AG09309 (cell line): ENCODE measurements at regions not wholly inside any gene's neighbourhood (a gene's known extent, or its start where the extent isn't known, plus 50 kb on each side); places are given as distances from the start of the nearest gene placed in this dataset.
A peak's percentile ranks its signal among the peaks of the same experiment; 100 is the strongest.

ENCODE experiments used
- DNase-seq: peaks from one replicate; pipeline ENCODE4 v3.0.0-alpha.2; 2010; ENCODE audit warnings: low read depth
- H3K4me3 ChIP-seq: 2 replicates; pipeline ENCODE4 v1.5.1; 2011; ENCODE audit warnings: mild to moderate bottlenecking, low read depth, low read length, moderate library complexity; ENCODE audit not compliant: control insufficient read depth
- CTCF ChIP-seq: IDR thresholded peaks from 2 replicates; pipeline ENCODE4 v1.5.1; 2011; ENCODE audit warnings: mild to moderate bottlenecking, low read depth, low read length, inconsistent platforms; ENCODE audit not compliant: insufficient read depth, control insufficient read depth; ENCODE audit errors: missing control alignments

GRCh38 chr20:58600756-58601155 is 50.3 kb upstream of the STX16 start:
- H3K4me3 ChIP-seq = no peak overlapping the region
- DNase-seq = no peak
- TF ChIP-seq CTCF = no peak

GRCh38 chr20:58599966-58600365 is 51.1 kb upstream of the STX16 start:
- no peak for TF ChIP-seq CTCF
- no peak overlapping the region for H3K4me3 ChIP-seq
- no peak for DNase-seq

- TF ChIP-seq CTCF = no peak
- DNase-seq = peak; percentile 31
- no peak overlapping the region for H3K4me3 ChIP-seq
Measured at GRCh38 chr20:58598211-58599015, 52.7 kb upstream of the STX16 start.

GRCh38 chr20:58597249-58597891 is 53.7 kb upstream of the STX16 start:
- no peak for DNase-seq
- no peak overlapping the region for H3K4me3 ChIP-seq
- TF ChIP-seq CTCF = no peak

- no peak overlapping the region for H3K4me3 ChIP-seq
- DNase-seq = no peak
- TF ChIP-seq CTCF = no peak
Measured at GRCh38 chr20:58596750-58597248, 54.3 kb upstream of the STX16 start.

- H3K4me3 ChIP-seq = no peak overlapping the region
- no peak for DNase-seq
- TF ChIP-seq CTCF = no peak
Measured at GRCh38 chr20:58596244-58596643, 54.8 kb upstream of the STX16 start.

GRCh38 chr20:58595167-58595566 is 55.9 kb upstream of the STX16 start:
- TF ChIP-seq CTCF = no peak
- DNase-seq = no peak
- H3K4me3 ChIP-seq = no peak overlapping the region
